Sigmoid colon (tissue), 4 donors: ENCODE measurements at regions not wholly inside any gene's neighbourhood (a gene's known extent, or its start where the extent isn't known, plus 50 kb on each side); places are given as distances from the start of the nearest gene placed in this dataset.

Experiments
- CTCF ChIP-seq, 4 experiments: fragments of 450-650 bp in 3 of 4; fragments of 200-600 bp in 1 of 4; IDR thresholded peaks; one replicate each; pipeline ENCODE4 v1.5.1; 2016 to 2019; ENCODE audit warnings: antibody characterized with exemption in 4 of 4, mild to moderate bottlenecking in 3 of 4, moderate library complexity in 2 of 4
- POLR2A ChIP-seq, 2 donors: fragments of 450-650 bp; IDR thresholded peaks; one replicate each; pipeline ENCODE4 v1.6.1; 2016; ENCODE audit warnings: antibody characterized with exemption in 2 of 2, mild to moderate bottlenecking in 2 of 2, moderate library complexity in 2 of 2
- POLR2AphosphoS5 ChIP-seq, 4 donors: sonication (generic); formaldehyde crosslinking; IDR thresholded peaks; one replicate each; pipeline ENCODE4 v1.6.1; 2017; ENCODE audit warnings: antibody characterized with exemption in 4 of 4

GRCh38 chr6:799769-800168 is 106.8 kb upstream of the EXOC2 start:
- TF ChIP-seq CTCF (IDR thresholded peaks at IDR 0.05) (no peak), POLR2A (IDR thresholded peaks at IDR 0.05) (no peak), POLR2AphosphoS5 (IDR thresholded peaks at IDR 0.05) (no peak)
